ENCODE measurements at regions not wholly inside any gene's neighbourhood (a gene's known extent, or its start where the extent isn't known, plus 50 kb on each side); places are given as distances from the start of the nearest gene placed in this dataset.
A peak's percentile ranks its signal among the peaks of the same experiment; 100 is the strongest.

DNA sequence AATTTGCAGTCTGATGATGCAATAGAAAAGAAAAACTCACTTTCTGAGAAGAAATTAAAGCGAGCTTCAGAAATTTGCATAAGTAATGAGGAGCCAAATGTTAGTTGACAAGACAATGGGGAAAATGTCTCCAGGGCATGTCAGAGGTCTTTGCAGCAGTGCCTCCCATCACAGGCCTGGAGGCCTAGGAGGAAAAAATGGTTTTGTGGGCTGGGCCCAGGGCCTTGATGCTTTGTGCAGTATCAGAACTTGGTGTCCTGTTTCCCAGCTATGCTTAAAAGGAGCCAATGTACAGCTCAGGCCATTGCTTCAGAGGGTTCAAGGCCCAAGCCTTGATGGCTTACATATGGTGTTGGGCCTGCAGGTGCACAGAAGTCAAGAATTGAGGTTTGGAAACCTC lies 298.4 kb downstream of the SMARCA2 start:
- peaks cover 6% of the 10 kb centered on the region for H3K36me3 Mint-ChIP-seq (ENCODE audit: low read depth, unreplicated experiment)

GRCh38 chr9:2317591-2317990 lies 302.4 kb downstream of the SMARCA2 start:
- H3K36me3 Mint-ChIP-seq (ENCODE audit: low read depth, unreplicated experiment): peaks cover 6% of the 10 kb centered on the region
- TF ChIP-seq, protein P1, sequence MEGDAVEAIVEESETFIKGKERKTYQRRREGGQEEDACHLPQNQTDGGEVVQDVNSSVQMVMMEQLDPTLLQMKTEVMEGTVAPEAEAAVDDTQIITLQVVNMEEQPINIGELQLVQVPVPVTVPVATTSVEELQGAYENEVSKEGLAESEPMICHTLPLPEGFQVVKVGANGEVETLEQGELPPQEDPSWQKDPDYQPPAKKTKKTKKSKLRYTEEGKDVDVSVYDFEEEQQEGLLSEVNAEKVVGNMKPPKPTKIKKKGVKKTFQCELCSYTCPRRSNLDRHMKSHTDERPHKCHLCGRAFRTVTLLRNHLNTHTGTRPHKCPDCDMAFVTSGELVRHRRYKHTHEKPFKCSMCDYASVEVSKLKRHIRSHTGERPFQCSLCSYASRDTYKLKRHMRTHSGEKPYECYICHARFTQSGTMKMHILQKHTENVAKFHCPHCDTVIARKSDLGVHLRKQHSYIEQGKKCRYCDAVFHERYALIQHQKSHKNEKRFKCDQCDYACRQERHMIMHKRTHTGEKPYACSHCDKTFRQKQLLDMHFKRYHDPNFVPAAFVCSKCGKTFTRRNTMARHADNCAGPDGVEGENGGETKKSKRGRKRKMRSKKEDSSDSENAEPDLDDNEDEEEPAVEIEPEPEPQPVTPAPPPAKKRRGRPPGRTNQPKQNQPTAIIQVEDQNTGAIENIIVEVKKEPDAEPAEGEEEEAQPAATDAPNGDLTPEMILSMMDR (IDR thresholded peaks at IDR 0.05; ENCODE audit: insufficient read depth, low read depth, low read length): no peak
- no peak for TF ChIP-seq EZH2 (IDR thresholded peaks at IDR 0.05; ENCODE audit: insufficient read depth, low read length)

More for the DNA sequence above, 298.4 kb downstream of the SMARCA2 start:
- H3K27ac Mint-ChIP-seq (ENCODE audit: unreplicated experiment): no peak overlapping the region
- no peaks in the 10 kb centered on the region for H3K36me3 ChIP-seq (ENCODE audit: insufficient read depth, low read length)
- H4K20me1 ChIP-seq (ENCODE audit: insufficient read depth, low read length): no peaks in the 10 kb centered on the region
- H3K4me3 ChIP-seq (ENCODE audit: insufficient read depth, low read depth, low read length): no peak overlapping the region
- H3K27ac ChIP-seq (ENCODE audit: low read depth, low read length): no peak overlapping the region
- no peak overlapping the region for H3K4me2 ChIP-seq (ENCODE audit: low read length)
- FAIRE-seq (no peak), DNase-seq (ENCODE audit: low read depth) (no peak)
- H3K27me3 Mint-ChIP-seq (ENCODE audit: low read depth, unreplicated experiment): no peaks in the 10 kb centered on the region
- H3K9me3 ChIP-seq (ENCODE audit: insufficient read depth, low read depth, low read length): peaks cover 8% of the 10 kb centered on the region
- no peak overlapping the region for H2AFZ ChIP-seq (ENCODE audit: low read depth, low read length)
- H3K4me1 Mint-ChIP-seq (ENCODE audit: low read depth, unreplicated experiment): no peaks in the 10 kb centered on the region
- TF ChIP-seq, protein P1 (IDR thresholded peaks at IDR 0.05; ENCODE audit: insufficient read depth, low read depth, low read length): no peak
- no peak for TF ChIP-seq EZH2 (IDR thresholded peaks at IDR 0.05; ENCODE audit: insufficient read depth, low read length)
- H3K79me2 ChIP-seq (ENCODE audit: insufficient read depth, low read length): no peaks in the 10 kb centered on the region
- peaks cover 51% of the 10 kb centered on the region for H3K9me3 Mint-ChIP-seq (ENCODE audit: unreplicated experiment)
- H3K4me3 Mint-ChIP-seq (ENCODE audit: unreplicated experiment): no peak overlapping the region
- no peak overlapping the region for H3K9ac ChIP-seq (ENCODE audit: low read length)
- H3K27me3 ChIP-seq (ENCODE audit: insufficient read depth, low read length): no peaks in the 10 kb centered on the region
- no peaks in the 10 kb centered on the region for H3K4me1 ChIP-seq (ENCODE audit: insufficient read depth, low read length)

GRCh38 chr9:2319421-2319820 lies 302.2 kb upstream of the VLDLR start:
- Histone ChIP-seq H3K4me2 (ENCODE audit: low read length) (peak overlapping the region; percentile 52), H3K9me3 (ENCODE audit: insufficient read depth, low read depth, low read length) (no peaks in the 10 kb centered on the region), H3K79me2 (ENCODE audit: insufficient read depth, low read length) (no peaks in the 10 kb centered on the region), H3K4me3 (ENCODE audit: insufficient read depth, low read depth, low read length) (no peak overlapping the region), H3K36me3 (ENCODE audit: insufficient read depth, low read length) (no peaks in the 10 kb centered on the region), H2AFZ (ENCODE audit: low read depth, low read length) (no peak overlapping the region), H3K27me3 (ENCODE audit: insufficient read depth, low read length) (no peaks in the 10 kb centered on the region), H3K27ac (ENCODE audit: low read depth, low read length) (peak overlapping the region; percentile 45), H3K9ac (ENCODE audit: low read length) (no peak overlapping the region), H3K4me1 (ENCODE audit: insufficient read depth, low read length) (no peaks in the 10 kb centered on the region), H4K20me1 (ENCODE audit: insufficient read depth, low read length) (no peaks in the 10 kb centered on the region)
- Mint-ChIP-seq H3K4me3 (ENCODE audit: unreplicated experiment) (no peak overlapping the region), H3K27ac (ENCODE audit: unreplicated experiment) (no peak overlapping the region), H3K27me3 (ENCODE audit: low read depth, unreplicated experiment) (no peaks in the 10 kb centered on the region), H3K4me1 (ENCODE audit: low read depth, unreplicated experiment) (peaks cover 10% of the 10 kb centered on the region), H3K9me3 (ENCODE audit: unreplicated experiment) (peaks cover 22% of the 10 kb centered on the region), H3K36me3 (ENCODE audit: low read depth, unreplicated experiment) (no peaks in the 10 kb centered on the region)
- TF ChIP-seq EZH2 (IDR thresholded peaks at IDR 0.05; ENCODE audit: insufficient read depth, low read length): no peak
- TF ChIP-seq, protein P1 (IDR thresholded peaks at IDR 0.05; ENCODE audit: insufficient read depth, low read depth, low read length): no peak
- DNase-seq (ENCODE audit: low read depth) (no peak), FAIRE-seq (no peak)

More at GRCh38 chr9:2317591-2317990, 302.4 kb downstream of the SMARCA2 start:
- Mint-ChIP-seq H3K4me1 (ENCODE audit: low read depth, unreplicated experiment) (peaks cover 10% of the 10 kb centered on the region), H3K27ac (ENCODE audit: unreplicated experiment) (no peak overlapping the region), H3K4me3 (ENCODE audit: unreplicated experiment) (no peak overlapping the region), H3K27me3 (ENCODE audit: low read depth, unreplicated experiment) (no peaks in the 10 kb centered on the region), H3K9me3 (ENCODE audit: unreplicated experiment) (peaks cover 38% of the 10 kb centered on the region)
- no peak overlapping the region for H3K27ac ChIP-seq (ENCODE audit: low read depth, low read length)
- H3K79me2 ChIP-seq (ENCODE audit: insufficient read depth, low read length): no peaks in the 10 kb centered on the region
- no peaks in the 10 kb centered on the region for H3K4me1 ChIP-seq (ENCODE audit: insufficient read depth, low read length)
- H3K9ac ChIP-seq (ENCODE audit: low read length): no peak overlapping the region
- H3K27me3 ChIP-seq (ENCODE audit: insufficient read depth, low read length): no peaks in the 10 kb centered on the region
- DNase-seq (ENCODE audit: low read depth) (no peak), FAIRE-seq (peak; percentile 54)
- H2AFZ ChIP-seq (ENCODE audit: low read depth, low read length): no peak overlapping the region
- peaks cover 6% of the 10 kb centered on the region for H3K9me3 ChIP-seq (ENCODE audit: insufficient read depth, low read depth, low read length)
- no peak overlapping the region for H3K4me3 ChIP-seq (ENCODE audit: insufficient read depth, low read depth, low read length)
- no peaks in the 10 kb centered on the region for H3K36me3 ChIP-seq (ENCODE audit: insufficient read depth, low read length)
- no peaks in the 10 kb centered on the region for H4K20me1 ChIP-seq (ENCODE audit: insufficient read depth, low read length)
- no peak overlapping the region for H3K4me2 ChIP-seq (ENCODE audit: low read length)

Measured in astrocyte (in vitro differentiated cells and primary cell).